ENCODE measurements at regions not wholly inside any gene's neighbourhood (a gene's known extent, or its start where the extent isn't known, plus 50 kb on each side); places are given as distances from the start of the nearest gene placed in this dataset.

DNA sequence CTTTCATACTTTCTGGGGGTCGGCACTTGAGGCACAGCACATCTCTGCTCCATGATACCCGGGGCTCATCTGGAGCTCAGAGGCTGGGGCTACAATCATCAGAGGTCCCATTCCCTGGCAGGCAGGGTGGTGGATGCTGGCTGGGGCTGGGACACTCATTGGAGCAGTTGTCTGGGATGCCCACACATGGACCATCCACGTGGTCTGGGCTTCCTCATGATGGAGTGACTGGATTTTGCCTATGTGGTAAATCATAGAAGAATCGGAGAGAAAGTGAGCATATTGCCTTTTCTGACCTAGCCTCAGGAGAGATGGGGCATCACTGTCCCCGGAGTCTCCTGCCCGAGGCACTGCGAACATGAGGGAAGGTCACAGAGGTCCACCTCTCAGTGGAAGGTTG is 91.4 kb upstream of the IRS2 start:
- intact Hi-C loops (cut with micrococcal nuclease; ENCODE audit: unreplicated experiment): no loop called here
- Mint-ChIP-seq H3K4me1 (ENCODE audit: low read depth, unreplicated experiment) (peaks cover 20% of the 10 kb centered on the region), H3K36me3 (ENCODE audit: insufficient read depth, unreplicated experiment) (no peaks in the 10 kb centered on the region), H3K27ac (ENCODE audit: unreplicated experiment) (no peak overlapping the region), H3K9me3 (ENCODE audit: unreplicated experiment) (no peaks in the 10 kb centered on the region), H3K4me3 (ENCODE audit: unreplicated experiment) (no peak overlapping the region), H3K27me3 (ENCODE audit: insufficient read depth, unreplicated experiment) (no peaks in the 10 kb centered on the region)
- DNase-seq: no peak
- BruUV-seq (replicated peaks): no TSS peak
- Histone ChIP-seq H3K27me3 (replicated peaks; ENCODE audit: control insufficient read depth, insufficient read depth, low read length) (no peaks in the 10 kb centered on the region), H3K9me3 (no peaks in the 10 kb centered on the region), H3K4me1 (no peaks in the 10 kb centered on the region; the same call in 1 of the 2 replicates), H3K36me3 (ENCODE audit: control insufficient read depth, insufficient read depth, low read length) (no peaks in the 10 kb centered on the region), H3K4me3 (ENCODE audit: low read depth, low read length) (no peak overlapping the region)
- POLR2A ChIA-PET: no interaction called here
- CTCF ChIA-PET: no interaction called here
- TF ChIP-seq, protein P1, sequence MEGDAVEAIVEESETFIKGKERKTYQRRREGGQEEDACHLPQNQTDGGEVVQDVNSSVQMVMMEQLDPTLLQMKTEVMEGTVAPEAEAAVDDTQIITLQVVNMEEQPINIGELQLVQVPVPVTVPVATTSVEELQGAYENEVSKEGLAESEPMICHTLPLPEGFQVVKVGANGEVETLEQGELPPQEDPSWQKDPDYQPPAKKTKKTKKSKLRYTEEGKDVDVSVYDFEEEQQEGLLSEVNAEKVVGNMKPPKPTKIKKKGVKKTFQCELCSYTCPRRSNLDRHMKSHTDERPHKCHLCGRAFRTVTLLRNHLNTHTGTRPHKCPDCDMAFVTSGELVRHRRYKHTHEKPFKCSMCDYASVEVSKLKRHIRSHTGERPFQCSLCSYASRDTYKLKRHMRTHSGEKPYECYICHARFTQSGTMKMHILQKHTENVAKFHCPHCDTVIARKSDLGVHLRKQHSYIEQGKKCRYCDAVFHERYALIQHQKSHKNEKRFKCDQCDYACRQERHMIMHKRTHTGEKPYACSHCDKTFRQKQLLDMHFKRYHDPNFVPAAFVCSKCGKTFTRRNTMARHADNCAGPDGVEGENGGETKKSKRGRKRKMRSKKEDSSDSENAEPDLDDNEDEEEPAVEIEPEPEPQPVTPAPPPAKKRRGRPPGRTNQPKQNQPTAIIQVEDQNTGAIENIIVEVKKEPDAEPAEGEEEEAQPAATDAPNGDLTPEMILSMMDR (IDR thresholded peaks at IDR 0.05; ENCODE audit: insufficient read depth in 1 of 2, low read depth in 1 of 2, low read length in 1 of 2, severe bottlenecking in 1 of 2, unreplicated experiment in 1 of 2): no peak

DNA sequence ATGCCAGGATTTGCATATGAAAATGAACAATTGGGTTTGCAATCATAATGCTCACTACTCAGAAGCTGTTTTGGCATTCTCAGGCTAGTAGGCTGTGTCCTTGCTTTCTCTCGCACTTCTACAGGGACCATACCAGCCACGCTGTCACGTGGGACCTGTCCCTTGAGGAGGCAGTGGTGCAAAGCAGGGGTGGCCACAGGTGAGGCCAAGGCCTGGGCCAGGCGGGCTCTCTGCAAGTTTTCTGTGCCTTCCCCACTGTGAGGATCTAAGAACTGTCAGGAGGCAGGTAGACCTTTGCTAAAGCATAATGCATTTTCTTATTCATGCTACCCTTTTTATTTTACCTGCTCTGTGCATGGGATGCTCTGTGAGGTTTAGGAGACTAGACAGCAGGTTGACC is 89.4 kb upstream of the IRS2 start:
- POLR2A ChIA-PET: no interaction called here
- Mint-ChIP-seq H3K4me1 (ENCODE audit: low read depth, unreplicated experiment) (peaks cover 29% of the 10 kb centered on the region), H3K9me3 (ENCODE audit: unreplicated experiment) (no peaks in the 10 kb centered on the region), H3K27me3 (ENCODE audit: insufficient read depth, unreplicated experiment) (no peaks in the 10 kb centered on the region), H3K4me3 (ENCODE audit: unreplicated experiment) (no peak overlapping the region), H3K27ac (ENCODE audit: unreplicated experiment) (no peak overlapping the region), H3K36me3 (ENCODE audit: insufficient read depth, unreplicated experiment) (no peaks in the 10 kb centered on the region)
- CTCF ChIA-PET: no interaction called here
- Histone ChIP-seq H3K36me3 (ENCODE audit: control insufficient read depth, insufficient read depth, low read length) (no peaks in the 10 kb centered on the region), H3K4me3 (ENCODE audit: low read depth, low read length) (no peak overlapping the region), H3K9me3 (no peaks in the 10 kb centered on the region), H3K27me3 (replicated peaks; ENCODE audit: control insufficient read depth, insufficient read depth, low read length) (no peaks in the 10 kb centered on the region), H3K4me1 (no peaks in the 10 kb centered on the region; the same call in 1 of the 2 replicates)
- BruUV-seq (replicated peaks): no TSS peak
- TF ChIP-seq, protein P1 (IDR thresholded peaks at IDR 0.05; ENCODE audit: insufficient read depth in 1 of 2, low read depth in 1 of 2, low read length in 1 of 2, severe bottlenecking in 1 of 2, unreplicated experiment in 1 of 2): no peak
- intact Hi-C loops (cut with micrococcal nuclease; ENCODE audit: unreplicated experiment): no loop called here
- no peak for DNase-seq

DNA sequence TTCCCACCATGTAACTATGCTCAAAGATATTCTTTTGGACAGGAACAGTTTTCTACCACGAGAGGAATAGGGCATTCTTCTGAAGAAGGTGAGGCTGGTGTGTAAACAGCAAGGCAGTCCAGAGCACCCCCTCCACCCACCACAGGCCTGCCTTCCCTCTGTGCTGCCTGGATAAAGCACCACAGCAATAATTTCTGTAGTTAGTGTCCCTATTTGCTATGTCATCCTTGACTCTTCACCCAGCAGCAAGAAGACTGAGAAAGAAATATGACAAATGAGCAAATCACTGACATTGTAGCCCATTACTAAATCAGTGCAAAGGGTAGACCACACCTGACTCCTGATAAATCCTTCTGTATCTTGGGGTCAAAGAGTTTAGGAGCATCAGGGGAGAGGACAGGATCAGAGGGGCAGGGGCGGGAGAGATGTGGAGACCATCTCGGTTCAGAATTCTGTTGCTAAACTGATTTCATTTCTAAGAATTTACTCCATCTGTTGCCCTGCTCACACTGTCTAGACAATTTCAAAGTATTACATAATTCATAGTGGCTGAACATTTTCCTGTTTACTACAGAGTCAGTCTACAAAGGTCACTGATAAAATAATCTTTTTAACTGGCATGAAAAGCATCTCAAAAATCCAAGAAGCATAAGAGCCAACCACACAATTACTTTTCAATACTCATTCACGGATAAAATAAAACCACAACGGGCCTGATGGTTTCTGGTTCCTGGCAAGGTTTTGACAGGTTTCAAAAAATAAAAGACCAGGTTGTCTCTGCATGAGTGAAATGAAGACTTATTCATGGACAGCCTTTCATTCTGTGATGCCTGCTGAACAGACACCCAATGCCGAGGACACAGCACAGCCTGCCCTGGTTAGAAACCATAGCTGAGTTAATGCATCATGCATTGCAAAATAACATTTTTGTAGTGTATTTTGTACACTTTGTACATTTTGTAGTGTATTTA is 88.4 kb upstream of the IRS2 start:
- Mint-ChIP-seq H3K9me3 (ENCODE audit: unreplicated experiment) (no peaks in the 10 kb centered on the region), H3K27ac (ENCODE audit: unreplicated experiment) (no peak overlapping the region), H3K4me1 (ENCODE audit: low read depth, unreplicated experiment) (peaks cover 29% of the 10 kb centered on the region), H3K27me3 (ENCODE audit: insufficient read depth, unreplicated experiment) (no peaks in the 10 kb centered on the region), H3K4me3 (ENCODE audit: unreplicated experiment) (no peak overlapping the region), H3K36me3 (ENCODE audit: insufficient read depth, unreplicated experiment) (no peaks in the 10 kb centered on the region)
- intact Hi-C loops (cut with micrococcal nuclease; ENCODE audit: unreplicated experiment): no loop called here
- no TSS peak for BruUV-seq (replicated peaks)
- Histone ChIP-seq H3K4me3 (ENCODE audit: low read depth, low read length) (no peak overlapping the region), H3K4me1 (no peaks in the 10 kb centered on the region; the same call in 1 of the 2 replicates), H3K9me3 (no peaks in the 10 kb centered on the region), H3K36me3 (ENCODE audit: control insufficient read depth, insufficient read depth, low read length) (no peaks in the 10 kb centered on the region), H3K27me3 (replicated peaks; ENCODE audit: control insufficient read depth, insufficient read depth, low read length) (no peaks in the 10 kb centered on the region)
- ChIA-PET POLR2A (no interaction called here), CTCF (no interaction called here)
- TF ChIP-seq, protein P1 (IDR thresholded peaks at IDR 0.05; ENCODE audit: insufficient read depth in 1 of 2, low read depth in 1 of 2, low read length in 1 of 2, severe bottlenecking in 1 of 2, unreplicated experiment in 1 of 2): no peak
- DNase-seq: no peak
